GM13976 (cell line): ENCODE measurements at regions not wholly inside any gene's neighbourhood (a gene's known extent, or its start where the extent isn't known, plus 50 kb on each side); places are given as distances from the start of the nearest gene placed in this dataset.

Experiments
- DNase-seq: peaks from one replicate; pipeline ENCODE4 v3.0.0; 2012; ENCODE audit warnings: low spot score
- CTCF ChIP-seq: IDR thresholded peaks from 2 replicates; pipeline ENCODE4 v1.5.1; 2012; ENCODE audit warnings: borderline replicate concordance, mild to moderate bottlenecking; ENCODE audit not compliant: insufficient read depth; ENCODE audit errors: extremely low read depth, missing control alignments, control extremely low read depth
- in situ Hi-C: fragments of 300-500 bp; cut with MboI; formaldehyde crosslinking; loops from one replicate; pipeline ENCODE4 v1.12.0; 2022; ENCODE audit warnings: low sequenced_read_pairs, mixed read lengths, inconsistent platforms; ENCODE audit not compliant: unreplicated experiment

- TF ChIP-seq CTCF: no peak
- in situ Hi-C loops: no loop called here
- DNase-seq: no peak
These were observed 1265.5 kb downstream of the PCDH9 start for GRCh38 chr13:65964672-65965071.

GRCh38 chr13:65959305-65959704 lies 1270.8 kb downstream of the PCDH9 start:
- no peak for TF ChIP-seq CTCF
- in situ Hi-C loops: no loop called here
- DNase-seq: no peak

GRCh38 chr13:65946387-65946786 lies 1283.7 kb downstream of the PCDH9 start:
- no peak for DNase-seq
- in situ Hi-C loops: no loop called here
- no peak for TF ChIP-seq CTCF

- in situ Hi-C loops: no loop called here
- DNase-seq: no peak
- TF ChIP-seq CTCF: no peak
These were observed 1286.4 kb downstream of the PCDH9 start for GRCh38 chr13:65943708-65944107.

GRCh38 chr13:65943024-65943423 lies 1287.1 kb downstream of the PCDH9 start:
- no peak for TF ChIP-seq CTCF
- in situ Hi-C loops: no loop called here
- DNase-seq: no peak

- no peak for DNase-seq
- TF ChIP-seq CTCF: no peak
- in situ Hi-C loops: no loop called here
These were observed 1289.4 kb downstream of the PCDH9 start for GRCh38 chr13:65940720-65941119.

- TF ChIP-seq CTCF: no peak
- no peak for DNase-seq
These were observed 1292.9 kb downstream of the PCDH9 start for GRCh38 chr13:65937251-65937650.

More at GRCh38 chr13:65937251-65937650, 1292.9 kb downstream of the PCDH9 start:
- in situ Hi-C loops: no loop called here
